Lower leg skin (tissue), 4 donors: ENCODE measurements at regions not wholly inside any gene's neighbourhood (a gene's known extent, or its start where the extent isn't known, plus 50 kb on each side); places are given as distances from the start of the nearest gene placed in this dataset.

Source experiments
- DNase-seq, 2 donors: peaks; one replicate each; pipeline ENCODE4 v3.0.0-alpha.2; 2019; ENCODE audit warnings: low spot score in 2 of 2
- H3K4me3 ChIP-seq: fragments of 200-600 bp; sonication (generic); 2 replicates; pipeline ENCODE4 v1.5.1; 2017; ENCODE audit warnings: mild to moderate bottlenecking, low read depth; ENCODE audit not compliant: poor library complexity, severe bottlenecking
- CTCF ChIP-seq, 3 donors: fragments of 450-650 bp; IDR thresholded peaks; one replicate each; pipeline ENCODE4 v1.5.1; 2016; ENCODE audit warnings: antibody characterized with exemption in 3 of 3, mild to moderate bottlenecking in 3 of 3, moderate library complexity in 2 of 3
- POLR2A ChIP-seq, 2 donors: fragments of 450-650 bp; IDR thresholded peaks; one replicate each; pipeline ENCODE4 v1.6.1; 2016 to 2017; ENCODE audit warnings: antibody characterized with exemption in 2 of 2, mild to moderate bottlenecking in 1 of 2, moderate library complexity in 1 of 2
- WGBS, 2 donors: methylation state at CpG; one replicate each; pipeline ENCODE4 v1.1.5; 2018; 5-methylcytosine and 5-hydroxymethylcytosine counted together
- intact Hi-C: fragments of 100-400 bp; cut with DNase I; formaldehyde crosslinking; loops from one replicate; pipeline ENCODE4 v1.15.0; 2023; ENCODE audit warnings: low total_unique reads

- WGBS, 2 donors, result 41 to 51% methylated on average over 4 of the region's 4 CpGs
- intact Hi-C loops, result no loop called here
- no peak for DNase-seq
- no peak for TF ChIP-seq POLR2A (IDR thresholded peaks at IDR 0.05)
- TF ChIP-seq CTCF (IDR thresholded peaks at IDR 0.05), result no peak
- no peak overlapping the region for H3K4me3 ChIP-seq
Observed at GRCh38 chr16:80883159-80883642, 78.8 kb upstream of the CDYL2 start.

GRCh38 chr16:80875616-80876015 lies 71.2 kb upstream of the CDYL2 start:
- DNase-seq, result no peak

GRCh38 chr16:80874925-80875324 lies 70.5 kb upstream of the CDYL2 start:
- H3K4me3 ChIP-seq, result no peak overlapping the region
- no peak for DNase-seq
- WGBS, 2 donors, result 56 to 70% methylated on average over 1 of the region's 1 CpG
- intact Hi-C loops, result no loop called here
- TF ChIP-seq CTCF (IDR thresholded peaks at IDR 0.05), result no peak
- no peak for TF ChIP-seq POLR2A (IDR thresholded peaks at IDR 0.05)

More at GRCh38 chr16:80875616-80876015, 71.2 kb upstream of the CDYL2 start:
- WGBS, 2 donors, result 33 to 40% methylated on average over 5 of the region's 5 CpGs
- intact Hi-C loops, result no loop called here
- no peak overlapping the region for H3K4me3 ChIP-seq
- TF ChIP-seq POLR2A (IDR thresholded peaks at IDR 0.05), result no peak
- no peak for TF ChIP-seq CTCF (IDR thresholded peaks at IDR 0.05)

GRCh38 chr16:80862160-80862705 lies 57.8 kb upstream of the CDYL2 start:
- intact Hi-C loops, result no loop called here
- no peak for DNase-seq
- TF ChIP-seq CTCF (IDR thresholded peaks at IDR 0.05) (no peak), POLR2A (IDR thresholded peaks at IDR 0.05) (no peak)
- no peak overlapping the region for H3K4me3 ChIP-seq
- WGBS, 2 donors, result 51 to 52% methylated on average over 3 of the region's 3 CpGs
